CD1c-positive myeloid dendritic cell (primary cell): ENCODE measurements at regions not wholly inside any gene's neighbourhood (a gene's known extent, or its start where the extent isn't known, plus 50 kb on each side); places are given as distances from the start of the nearest gene placed in this dataset.

Source experiments
- DNase-seq: peaks from one replicate; pipeline ENCODE4 v3.0.0-alpha.2; 2016; ENCODE audit errors: extremely low spot score

DNA sequence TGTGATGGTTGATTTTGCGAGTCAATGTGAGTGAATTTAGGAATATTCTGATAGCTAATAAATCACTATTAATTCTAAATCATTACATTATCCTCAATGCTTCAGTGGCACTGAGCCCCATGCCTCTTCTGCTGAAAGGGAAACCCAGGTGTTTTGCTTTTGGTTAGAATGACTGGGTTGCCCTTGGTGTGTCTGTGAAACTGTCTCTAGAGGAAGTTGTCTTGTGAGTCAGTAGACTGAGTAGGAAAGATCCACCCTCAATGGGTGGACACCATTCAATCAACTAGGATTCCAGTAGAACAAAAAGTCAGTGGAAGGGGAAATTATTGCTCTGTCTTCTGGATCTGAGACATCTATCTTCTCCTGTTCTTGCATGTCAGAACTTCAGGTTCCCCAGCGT is 472.4 kb downstream of the ANKRD7 start:
- no peak for DNase-seq

DNA sequence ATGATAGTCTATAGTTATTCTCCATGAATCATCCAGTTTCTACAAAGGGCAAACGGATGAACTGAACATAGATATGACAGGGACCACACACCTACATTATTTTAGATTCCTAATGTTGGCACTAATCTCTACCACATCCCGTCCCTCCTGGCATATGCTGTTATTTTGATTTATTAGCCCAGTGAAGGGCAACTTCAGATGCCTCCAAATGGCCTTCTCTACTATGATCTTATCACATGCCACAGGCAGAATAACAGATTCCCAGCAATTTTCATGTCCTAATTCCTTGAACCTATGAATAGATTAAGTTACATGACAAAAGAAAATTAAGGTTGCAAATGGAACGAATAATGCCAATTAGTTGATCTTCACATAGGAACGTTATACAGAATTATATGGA is 474.7 kb downstream of the ANKRD7 start:
- DNase-seq: no peak

DNA sequence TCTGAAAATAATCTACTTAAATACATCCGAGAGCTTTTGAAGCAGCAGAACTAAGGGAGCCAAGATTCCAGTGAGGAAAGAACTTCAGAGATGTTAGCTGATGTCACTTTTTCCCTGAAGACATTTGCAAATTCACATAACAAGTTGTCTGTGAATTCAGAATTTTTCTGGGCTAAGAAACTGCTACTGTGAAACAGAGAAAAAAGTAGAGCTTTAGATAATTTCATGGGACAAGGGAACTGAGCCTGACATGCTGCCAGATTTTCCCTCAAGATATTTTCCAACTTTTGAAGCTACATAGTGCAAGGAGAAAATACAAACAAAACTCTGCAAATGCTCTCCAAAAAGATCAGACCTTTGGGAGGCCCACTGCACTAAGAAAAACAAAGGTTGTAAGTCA is 484.2 kb downstream of the ANKRD7 start:
- no peak for DNase-seq

DNA sequence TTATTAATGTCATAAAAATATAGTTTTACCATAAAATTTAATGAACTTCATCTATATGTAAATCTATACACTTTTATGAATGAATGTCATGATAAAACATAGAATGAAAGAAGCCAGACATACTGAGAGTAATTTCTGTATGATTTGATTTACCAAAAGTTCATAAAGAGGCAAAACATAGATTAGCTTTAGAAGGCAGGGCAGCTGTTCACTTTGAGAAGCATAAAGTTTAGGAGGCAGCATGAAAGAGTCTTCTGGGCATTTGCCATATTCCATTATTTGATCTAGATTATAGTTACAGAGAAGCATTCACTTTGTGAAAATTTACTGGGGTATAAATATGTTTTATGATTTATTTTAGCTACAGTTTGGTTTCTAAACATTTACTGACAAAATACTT is 487.2 kb downstream of the ANKRD7 start:
- no peak for DNase-seq

DNA sequence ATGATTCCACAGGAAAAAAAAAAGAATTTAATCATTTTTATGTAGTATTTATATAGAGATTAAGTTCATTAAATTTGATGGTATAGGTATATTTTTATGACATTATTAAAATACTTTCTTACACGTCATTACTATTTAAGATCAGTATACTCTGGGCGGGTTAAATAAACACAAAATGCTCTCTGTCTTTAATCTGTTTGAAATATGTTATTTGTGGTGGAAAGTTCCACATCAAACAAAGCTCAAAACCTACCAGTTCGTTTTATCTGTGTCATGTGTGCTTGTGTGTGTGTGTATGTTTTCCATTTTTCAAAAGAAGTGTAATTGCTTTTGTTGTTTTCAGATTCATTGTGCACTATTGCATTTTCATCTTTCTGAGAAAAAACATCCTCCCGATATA is 488.5 kb downstream of the ANKRD7 start:
- DNase-seq: no peak

DNA sequence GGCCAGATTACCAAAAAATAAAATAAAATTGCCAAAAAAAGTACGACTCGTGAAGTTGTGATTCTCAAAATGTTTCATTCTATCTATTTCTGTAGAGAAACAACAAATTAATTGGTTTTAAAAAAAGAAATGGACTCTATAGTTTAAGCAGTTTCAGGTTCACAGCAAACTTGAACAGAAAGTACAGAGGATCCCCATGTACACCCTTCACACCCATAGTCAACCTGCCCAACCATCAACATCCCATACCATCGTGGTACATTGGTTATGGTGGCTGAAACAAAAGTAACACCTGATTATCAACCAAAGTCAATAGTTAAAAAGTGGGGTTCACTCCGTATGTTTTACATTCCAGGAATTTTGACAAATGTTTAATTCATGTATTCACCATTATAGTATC is 496.1 kb downstream of the ANKRD7 start:
- DNase-seq: no peak

DNA sequence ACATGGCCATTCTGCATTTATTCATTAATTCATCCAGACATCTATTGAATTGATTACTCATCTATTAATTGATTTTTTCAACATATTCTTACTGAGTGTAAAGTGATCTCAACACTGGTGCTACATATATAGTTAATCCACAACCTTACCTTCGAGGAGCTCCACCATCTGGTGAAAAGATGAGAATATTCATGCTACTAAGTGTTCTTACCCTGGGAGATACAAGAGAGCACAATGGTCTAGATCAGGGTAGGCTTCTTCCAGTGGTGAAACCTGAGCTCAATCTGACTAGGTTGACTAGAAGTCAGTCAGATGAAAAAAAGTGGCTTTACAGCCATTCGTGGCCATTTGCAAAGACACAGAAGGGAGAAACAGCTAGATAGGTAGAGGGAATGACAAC is 507.4 kb downstream of the ANKRD7 start:
- no peak for DNase-seq

DNA sequence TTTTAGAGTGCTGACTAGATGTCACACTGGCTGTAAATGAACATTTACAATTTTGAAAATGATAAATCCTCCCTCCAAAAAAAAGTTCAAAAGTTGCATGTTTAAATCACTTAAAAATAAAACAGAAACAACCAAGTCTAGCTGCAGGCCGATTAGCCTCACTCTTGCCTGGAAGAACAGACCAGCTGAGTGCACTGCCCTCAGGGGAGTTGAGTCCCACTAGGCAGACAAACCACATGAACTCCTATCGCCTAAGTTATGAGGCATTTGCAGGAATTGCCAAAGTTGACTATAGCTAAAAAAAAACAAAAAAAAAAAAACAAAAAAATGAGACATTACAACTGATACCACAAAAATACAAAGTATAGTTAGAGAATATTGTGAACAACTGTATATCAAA is 510.0 kb downstream of the ANKRD7 start:
- DNase-seq: no peak

DNA sequence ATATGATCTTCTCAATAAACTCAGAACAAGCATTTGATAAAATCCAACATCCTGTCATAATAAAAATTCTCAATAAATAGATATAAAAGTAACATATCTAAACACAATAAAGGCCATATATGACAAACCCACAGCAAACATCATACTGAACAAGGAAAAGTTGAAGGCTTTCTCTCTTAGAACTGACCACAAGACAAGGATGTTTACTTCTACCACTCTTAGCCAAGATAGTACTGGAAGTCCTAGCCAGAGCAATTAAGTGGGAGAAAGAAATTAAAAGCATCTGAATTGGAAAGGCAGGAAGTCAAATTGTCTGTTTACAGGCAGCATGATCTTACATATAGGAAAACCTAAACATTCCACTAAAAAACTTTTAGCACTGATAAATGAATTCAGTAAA is 510.9 kb downstream of the ANKRD7 start:
- DNase-seq: no peak

DNA sequence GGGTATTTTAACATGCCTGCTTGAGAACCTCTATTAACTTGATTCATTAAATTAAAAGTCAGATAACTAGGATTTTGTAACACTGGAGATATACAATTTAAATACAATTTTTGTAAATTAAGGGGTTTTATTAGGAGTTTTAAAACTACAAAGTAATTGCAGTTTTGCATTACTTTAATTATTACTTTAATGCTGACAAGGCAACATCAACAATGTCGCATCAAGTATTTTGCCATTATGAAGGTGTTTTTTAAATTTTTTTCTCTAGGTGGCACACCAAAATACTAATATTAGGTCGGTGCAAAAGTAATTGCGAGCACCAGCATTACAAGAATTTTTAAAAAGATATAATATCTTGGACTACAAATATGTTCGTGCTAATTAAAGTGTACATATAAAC is 513.4 kb downstream of the ANKRD7 start:
- no peak for DNase-seq

DNA sequence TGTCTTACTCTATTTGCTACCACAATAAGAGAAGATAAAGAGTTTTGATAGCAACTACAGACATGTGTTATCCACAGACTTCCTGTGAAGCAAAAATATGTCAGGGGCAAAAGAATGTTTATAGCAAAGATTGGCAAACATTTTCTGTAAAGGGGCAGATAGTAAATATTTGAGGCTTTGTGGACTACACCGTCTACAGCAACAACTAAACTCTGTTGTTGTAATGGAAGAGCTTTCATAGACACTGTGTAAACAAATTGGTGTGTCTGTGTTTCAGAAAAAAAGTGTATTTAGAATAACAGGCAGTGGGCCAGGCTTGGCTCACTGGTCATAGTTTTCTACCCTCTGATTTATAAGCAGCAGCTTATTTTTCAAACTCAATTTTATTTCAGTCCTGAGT is 521.4 kb downstream of the ANKRD7 start:
- DNase-seq: no peak

DNA sequence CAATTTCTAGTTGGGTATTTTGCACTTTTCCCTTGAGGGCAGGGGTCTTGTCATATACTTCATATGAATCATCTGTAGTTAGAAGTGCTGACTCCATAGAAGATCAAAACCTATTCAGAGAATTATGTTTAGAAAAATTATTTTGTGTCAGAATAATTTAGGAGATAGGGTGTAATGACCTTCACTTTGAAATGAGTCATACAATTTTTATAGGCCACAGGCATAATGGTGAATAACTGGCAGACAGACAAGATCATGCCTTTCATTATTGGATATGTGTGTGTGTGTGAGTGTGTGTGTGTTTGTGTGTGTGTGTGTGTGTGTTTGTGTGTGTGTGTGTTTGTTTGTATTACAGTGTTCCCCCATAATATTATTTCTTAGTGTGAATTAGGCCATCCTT is 523.0 kb downstream of the ANKRD7 start:
- no peak for DNase-seq

DNA sequence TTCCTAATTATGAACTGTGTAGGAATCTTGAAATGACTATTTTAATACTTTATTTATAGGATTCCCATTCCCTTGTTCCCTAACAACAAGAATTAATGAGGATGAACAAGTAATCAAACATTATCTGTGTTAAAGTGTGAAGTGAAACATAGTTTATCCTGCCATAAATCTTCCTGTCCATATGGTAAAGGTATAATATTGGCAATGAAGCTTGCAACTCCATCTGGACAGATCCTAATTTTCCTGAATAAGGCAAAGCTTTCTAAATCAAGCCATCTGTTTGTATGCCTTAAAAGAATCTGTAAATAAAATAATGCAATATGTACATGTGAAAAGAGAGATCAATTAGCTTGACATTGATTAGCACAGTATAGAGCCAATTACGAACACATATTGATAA is 529.0 kb downstream of the ANKRD7 start:
- no peak for DNase-seq

DNA sequence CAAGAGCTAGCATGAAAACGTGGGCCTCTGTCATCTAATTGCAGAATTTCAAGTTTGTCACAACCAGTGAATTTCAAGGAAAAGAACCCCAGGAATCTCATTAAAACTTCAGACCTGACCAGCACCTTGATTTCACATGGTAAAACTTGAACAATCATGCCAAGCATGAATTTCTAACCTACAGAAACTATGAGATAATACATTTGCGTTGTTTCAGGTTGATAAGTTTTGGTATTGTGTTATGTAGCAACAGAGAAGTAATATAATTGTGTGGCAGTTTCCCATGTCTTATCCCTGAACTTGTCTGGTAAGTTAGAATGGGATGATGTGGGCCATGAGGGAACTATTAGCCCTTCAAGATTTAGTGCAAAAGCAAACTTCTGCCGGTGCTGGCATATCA is 530.1 kb downstream of the ANKRD7 start:
- DNase-seq: no peak

DNA sequence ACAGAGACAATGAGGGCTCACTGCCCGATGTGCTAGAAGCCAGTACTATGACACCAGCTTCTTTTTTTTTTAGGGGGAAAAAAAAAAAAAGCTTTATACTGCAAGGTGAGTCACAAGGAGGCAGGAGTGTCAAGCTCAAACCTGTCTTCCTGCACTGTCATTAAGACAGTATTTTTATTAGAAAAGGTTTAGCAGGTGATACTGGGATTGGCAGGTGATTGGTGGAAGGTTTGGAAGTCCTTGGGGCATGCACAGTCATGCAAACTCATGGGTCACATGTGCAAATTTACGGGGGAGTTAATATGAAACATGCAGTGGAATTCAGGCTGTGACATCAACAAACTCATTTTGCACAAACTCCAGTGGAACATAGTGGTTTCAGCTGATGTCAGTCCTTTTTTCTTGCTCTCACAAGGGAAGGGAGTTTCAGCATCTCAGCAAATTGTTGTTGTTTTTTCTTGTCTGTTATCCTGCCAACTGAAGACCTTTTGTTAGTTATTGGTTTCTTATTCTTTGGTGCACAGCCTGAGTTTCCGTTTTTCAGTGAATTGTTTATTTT is 530.6 kb downstream of the ANKRD7 start:
- DNase-seq: no peak

DNA sequence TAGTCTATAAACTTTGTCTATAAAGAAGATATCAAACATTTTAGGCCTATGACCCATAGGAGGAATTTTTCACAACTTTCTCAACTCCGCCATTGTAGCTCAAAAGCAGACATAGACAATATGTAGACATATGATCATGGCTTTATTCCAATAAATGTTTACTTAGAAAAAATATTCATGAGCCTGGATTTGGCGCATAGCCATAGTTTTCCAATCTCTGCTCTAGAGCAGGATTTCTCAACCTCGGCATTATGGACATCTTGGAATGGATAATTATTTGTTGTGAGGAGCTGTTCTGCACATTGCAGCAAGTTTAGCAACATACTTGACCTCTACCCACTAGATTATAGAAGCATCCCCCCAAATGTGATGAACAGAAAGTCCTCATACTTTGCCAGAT is 532.6 kb downstream of the ANKRD7 start:
- DNase-seq: no peak

DNA sequence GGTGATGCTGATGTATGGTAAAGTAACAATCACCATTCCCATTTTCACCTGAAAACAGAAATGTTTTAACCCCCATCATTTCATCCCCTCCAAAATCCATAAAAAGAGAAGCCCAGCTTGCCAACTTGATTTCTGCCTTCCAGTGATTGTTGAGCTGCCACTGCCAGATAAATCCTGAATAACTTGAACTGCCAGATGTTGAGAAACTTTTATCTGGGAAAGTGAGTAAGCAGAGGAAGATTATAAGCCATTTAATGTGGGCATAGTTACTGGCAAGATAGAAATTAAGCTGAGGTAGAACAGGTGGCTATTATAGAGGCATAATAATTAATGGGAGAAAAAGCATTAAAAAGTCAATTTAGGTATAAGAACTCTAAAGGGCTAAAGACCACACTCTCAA is 534.1 kb downstream of the ANKRD7 start:
- no peak for DNase-seq

DNA sequence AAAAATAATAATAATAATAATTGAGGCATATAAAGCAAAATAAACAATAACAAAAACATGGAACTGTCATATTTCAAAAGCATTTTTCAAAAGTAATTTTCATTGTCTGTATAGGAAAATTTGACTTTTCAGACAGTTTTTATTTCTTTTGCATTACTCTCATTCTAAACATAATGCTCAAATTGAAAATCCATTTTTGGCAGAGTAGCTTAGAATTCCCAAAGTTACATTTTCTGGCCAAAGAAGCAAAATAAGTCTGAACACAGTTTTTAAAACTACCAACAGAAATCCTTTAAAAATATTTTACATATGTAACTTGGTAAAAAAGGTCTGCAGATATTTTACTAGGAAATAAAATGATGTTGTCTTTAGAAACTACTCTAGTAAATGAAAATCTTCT is 535.4 kb downstream of the ANKRD7 start:
- DNase-seq: no peak

DNA sequence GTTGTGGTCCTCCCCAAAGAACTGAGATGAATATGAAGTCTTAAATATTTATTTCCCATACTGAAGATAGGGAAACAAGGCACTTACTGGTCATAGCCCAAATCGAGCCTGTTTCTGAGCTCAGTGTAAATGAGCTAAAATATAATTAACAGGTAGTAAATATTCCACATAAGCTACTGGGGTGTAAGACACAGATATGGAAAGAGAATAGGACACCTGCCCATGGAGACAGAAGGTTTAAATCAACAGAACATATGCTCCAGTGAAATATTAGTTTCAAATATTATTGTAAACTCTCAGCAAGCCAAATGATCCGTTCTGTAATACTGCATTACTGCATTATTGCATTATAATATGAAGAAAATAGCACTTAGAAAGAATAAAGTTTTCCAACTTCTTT is 537.9 kb downstream of the ANKRD7 start:
- no peak for DNase-seq

DNA sequence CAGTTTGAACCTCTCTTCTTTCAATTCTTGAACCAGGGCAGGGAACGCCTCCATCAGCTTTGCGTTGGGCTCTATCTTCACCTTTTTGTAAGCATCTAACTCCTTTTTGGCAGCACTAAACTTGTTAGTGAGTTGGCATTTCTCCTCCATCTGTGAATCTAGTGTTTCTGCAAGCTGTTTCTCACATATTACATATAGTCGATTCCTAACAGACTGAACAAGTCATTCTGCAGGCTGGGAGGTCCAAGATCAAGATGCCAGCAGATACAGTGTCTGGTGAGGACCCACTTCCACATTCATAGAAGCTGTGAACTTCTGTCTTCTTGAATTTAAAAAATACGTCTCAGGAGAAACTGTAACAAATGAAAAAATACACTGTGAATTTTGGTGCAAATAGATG is 539.7 kb downstream of the ANKRD7 start:
- no peak for DNase-seq

DNA sequence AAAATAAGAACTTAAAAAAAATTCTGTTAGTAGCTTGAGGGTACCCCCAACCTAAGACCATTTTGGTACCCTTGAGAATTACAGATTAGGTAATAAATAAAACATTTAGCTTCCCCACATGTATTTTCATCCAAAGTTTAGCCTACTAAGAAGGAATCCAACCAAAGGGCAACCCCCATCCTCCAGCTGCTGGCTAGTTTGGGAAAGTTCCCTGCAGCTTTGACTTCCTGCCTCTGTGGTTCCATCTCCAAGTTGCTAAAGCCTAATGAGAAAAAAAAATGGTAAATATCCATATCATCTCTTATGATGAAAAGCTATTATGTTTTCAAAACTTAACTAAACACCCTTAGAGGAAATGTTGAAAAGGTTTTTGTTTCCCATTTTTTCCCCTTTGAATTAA is 547.2 kb downstream of the ANKRD7 start:
- no peak for DNase-seq

DNA sequence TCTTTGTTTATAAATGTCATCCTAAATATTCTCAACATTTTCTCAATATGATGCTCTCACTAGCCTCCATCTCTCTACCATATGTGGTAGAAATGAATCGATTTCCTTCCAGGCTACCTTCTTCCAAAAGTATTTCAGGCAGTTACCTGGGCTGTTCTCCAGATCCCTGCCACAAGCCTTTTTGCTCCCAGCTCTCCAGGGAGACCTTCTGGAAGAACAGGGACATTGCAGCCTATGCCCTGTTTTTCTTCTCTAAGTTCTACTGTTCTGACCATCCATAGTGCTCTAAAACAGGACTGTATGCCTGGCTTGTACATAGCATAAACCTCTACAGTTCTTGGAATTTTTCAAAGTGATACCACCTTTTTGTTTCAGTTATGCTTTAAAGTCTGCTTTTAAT is 552.8 kb downstream of the ANKRD7 start:
- no peak for DNase-seq

DNA sequence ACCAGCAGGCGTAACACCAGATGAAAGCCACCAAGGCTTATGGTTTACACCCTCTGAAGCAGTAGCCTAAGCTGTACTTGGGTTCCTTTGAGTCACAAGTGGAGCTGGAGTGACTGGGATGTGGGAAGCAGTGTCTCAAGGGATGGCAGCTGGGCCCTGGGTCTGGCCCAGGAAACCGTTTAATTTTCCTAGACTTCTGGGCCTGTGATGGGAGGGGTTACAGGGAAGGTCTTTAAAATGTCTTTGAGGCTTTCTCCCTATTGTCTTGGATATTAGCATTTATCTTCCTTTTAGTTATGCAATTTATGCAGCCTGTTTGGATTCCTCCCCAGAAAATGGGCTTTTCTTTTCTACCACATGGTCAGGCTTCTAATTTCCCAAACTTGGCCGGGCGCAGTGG is 568.2 kb downstream of the ANKRD7 start:
- DNase-seq: no peak

DNA sequence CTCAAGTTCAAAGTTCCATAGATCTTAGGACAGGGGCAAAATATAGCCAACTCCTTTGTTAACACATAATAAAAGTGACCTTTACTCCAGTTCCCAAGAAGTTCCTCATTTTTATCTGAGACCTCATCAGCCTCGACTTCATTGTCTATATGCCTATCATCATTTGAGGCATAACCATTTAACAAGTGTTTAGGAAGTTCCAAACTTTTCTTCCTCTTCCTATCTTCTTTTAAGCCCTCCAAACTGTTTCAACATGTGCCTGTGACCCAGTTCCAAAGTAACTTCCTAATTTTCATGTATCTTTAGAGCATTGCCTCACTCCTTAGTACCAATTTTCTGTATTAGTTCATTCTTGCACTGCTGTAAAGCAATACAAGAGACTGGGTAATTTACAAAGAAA is 569.1 kb downstream of the ANKRD7 start:
- no peak for DNase-seq

DNA sequence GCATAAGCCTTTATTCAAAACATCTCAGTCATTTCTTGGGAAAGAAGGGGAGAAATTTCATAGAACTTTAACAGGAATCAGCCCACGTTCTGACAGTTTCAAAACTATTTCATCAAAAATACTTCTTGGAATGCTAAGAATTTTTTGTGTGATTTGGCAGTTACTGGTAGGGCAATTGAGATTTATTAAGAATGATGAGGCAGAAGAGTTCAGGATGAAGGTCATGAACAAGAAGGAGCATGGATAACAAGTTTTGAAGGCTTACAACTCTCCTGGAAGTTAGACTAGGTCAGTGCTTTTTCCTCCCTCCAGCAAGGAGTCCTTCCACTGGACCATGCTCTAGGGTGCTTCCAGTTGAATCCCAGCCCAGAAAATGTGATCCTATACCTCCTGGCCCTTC is 569.9 kb downstream of the ANKRD7 start:
- DNase-seq: no peak
